ENCODE measurements at regions not wholly inside any gene's neighbourhood (a gene's known extent, or its start where the extent isn't known, plus 50 kb on each side); places are given as distances from the start of the nearest gene placed in this dataset.

DNA sequence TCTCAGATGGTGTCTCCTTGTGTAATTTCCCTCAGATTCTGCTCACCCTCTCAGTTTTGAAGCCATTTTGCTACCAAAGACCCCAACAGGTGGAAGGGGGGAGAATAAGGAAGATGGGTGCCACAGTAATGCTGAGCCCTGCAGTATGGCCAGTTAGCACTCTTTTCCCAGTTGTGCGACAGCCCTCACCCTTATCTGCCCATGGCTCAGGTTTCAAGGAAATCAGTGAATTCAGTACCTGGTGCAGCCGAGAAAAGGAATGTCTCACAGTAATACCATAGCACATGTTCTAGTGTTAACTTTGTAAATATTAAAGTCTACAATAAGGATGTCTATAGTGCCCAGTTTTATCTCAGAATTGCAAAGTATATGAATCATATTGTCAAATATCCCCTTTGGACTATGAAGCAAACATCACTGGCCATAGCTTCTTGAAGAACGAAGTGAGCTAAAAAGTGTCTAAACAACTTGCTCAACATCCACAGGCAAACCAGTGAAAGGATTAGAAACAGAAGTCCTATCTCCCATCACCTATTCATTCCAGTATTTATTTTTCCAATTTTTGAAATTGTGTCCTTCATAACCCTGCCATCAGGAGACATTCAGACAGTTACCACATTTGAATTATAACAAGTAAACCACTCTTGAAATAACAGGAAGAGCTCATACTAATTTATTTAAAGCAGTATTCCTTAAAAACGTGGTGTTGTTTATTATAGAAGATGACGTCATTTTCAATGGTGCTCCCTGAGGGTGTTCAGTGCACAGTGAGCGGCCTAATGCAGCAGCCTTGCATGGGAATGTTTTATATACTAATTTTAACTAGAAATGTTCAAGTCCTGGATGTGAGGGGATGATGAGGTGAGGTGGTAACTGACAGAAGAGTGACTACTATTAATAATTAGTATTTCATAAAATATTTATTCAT is 366.2 kb downstream of the TFAP2A start:
- no peak for DNase-seq (ENCODE audit: low spot score)

- no peak for DNase-seq (ENCODE audit: low spot score)
Measured at GRCh38 chr6:10042280-10042679, 372.6 kb downstream of the TFAP2A start.

DNA sequence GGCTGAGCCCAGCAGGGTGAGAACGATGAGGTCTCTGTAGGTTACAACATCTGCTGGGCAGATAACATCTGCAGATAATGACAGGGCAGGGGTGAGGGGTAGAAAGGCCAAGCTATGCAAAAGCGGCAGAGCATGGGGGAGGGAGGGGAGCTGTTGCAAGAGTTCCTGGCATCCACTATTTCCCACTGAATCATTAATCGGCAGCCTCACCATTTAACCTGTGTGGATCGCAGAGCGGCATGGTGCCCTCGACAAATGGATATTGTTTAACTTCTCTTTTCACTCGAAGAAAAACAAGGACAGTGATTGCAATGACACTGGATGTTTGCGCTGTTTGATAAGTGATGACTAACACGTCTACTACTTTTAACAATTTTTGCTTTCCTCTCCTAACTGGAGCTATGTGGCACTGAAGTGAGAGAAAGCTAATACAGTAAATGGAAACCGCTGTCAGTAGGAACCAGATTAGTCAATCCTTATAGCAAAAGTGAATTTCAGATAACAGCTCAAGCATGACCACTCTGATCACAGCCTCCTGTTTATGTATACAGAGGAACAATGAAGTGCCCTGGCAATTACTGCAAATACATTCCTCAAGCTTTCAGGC is 381.5 kb downstream of the TFAP2A start:
- DNase-seq (ENCODE audit: low spot score) = no peak

- no peak for DNase-seq (ENCODE audit: low spot score)
Measured at GRCh38 chr6:10031617-10032016, 383.3 kb downstream of the TFAP2A start.

- no peak for DNase-seq (ENCODE audit: low spot score)
Measured at GRCh38 chr6:10030942-10031537, 383.8 kb downstream of the TFAP2A start.

DNA sequence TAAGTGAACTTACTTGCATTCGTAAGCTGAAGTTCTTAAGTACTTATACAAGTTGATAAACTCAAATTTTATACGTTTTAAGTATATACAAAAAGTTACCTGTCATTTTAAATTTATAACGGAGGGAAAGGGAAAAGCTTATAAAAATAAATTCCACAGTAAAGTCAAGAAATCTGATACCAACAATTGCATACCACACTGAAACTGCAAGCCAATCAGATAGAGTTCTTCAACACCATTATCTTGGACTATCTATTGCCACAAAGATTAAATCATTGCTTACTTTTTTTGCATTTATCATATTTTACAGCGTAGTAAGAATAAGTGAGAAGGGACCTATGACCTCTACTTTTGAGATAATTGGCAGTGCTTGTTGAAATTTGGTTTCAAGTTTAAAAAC is 386.7 kb downstream of the TFAP2A start:
- no peak for DNase-seq (ENCODE audit: low spot score)

GRCh38 chr6:10019851-10020250 is 395.0 kb downstream of the TFAP2A start:
- no peak for DNase-seq (ENCODE audit: low spot score)

GRCh38 chr6:10014557-10014956 is 400.3 kb downstream of the TFAP2A start:
- DNase-seq (ENCODE audit: low spot score) = no peak

DNA sequence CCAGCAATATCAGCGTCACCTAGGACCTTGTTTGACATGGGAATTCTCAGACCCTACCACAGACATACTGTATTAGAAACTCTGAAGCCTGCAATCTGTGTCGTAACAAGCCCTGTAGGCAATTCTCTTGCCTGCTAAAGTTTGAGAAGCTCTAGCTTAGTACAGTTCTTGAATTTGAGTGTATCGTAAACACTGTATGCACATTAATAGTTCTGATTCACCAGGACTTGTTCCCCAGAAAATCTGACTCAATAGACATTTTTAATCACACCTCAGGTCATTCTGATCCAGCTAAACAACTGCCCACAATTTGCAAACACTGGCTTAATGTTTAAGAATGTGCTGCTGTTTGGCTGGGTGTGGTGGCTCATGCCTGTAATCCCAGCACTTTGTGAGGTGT is 414.3 kb downstream of the TFAP2A start:
- no peak for DNase-seq (ENCODE audit: low spot score)

GRCh38 chr6:9999796-10000195 is 415.1 kb downstream of the TFAP2A start:
- DNase-seq (ENCODE audit: low spot score) = no peak

GRCh38 chr6:9986273-9986672 is 428.6 kb downstream of the TFAP2A start:
- no peak for DNase-seq (ENCODE audit: low spot score)

GRCh38 chr6:9985481-9985880 is 429.4 kb downstream of the TFAP2A start:
- no peak for DNase-seq (ENCODE audit: low spot score)

DNA sequence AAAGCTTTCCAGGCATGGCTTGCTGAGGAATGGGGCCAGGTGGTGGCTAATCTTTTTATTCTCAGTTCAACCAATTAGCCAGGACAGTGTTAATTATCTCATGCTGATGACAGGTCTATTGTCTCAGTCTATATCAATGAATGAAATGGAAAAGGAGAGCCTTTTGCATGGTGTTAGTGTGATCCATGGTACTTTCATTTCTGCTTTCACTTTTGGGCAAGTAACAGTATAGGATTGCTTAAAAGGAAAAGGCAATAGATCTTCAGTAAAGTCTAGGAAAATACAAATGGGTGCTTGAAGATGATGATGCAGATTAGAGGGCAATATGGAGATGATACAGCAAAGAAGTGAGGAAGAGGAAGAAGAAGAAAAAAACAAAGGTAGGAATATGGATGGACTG is 430.3 kb downstream of the TFAP2A start:
- no peak for DNase-seq (ENCODE audit: low spot score)

DNA sequence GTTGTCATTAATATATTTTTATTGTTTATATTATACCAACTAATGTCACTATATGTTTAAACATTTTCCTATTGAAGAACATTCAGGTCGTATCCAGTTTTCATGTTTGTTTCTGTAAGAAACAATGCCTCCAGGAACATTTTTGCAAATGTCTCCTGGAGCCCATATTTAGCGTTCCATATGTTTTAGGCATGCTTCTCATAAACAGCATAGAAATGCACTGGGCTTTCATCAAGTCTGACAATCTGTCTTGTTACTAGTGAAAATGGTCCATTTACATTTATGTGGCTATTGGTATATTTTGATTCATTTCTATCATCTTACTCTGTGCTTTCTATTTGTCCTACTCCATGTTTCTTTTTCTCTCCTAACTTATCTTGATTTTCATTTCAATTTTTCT is 431.7 kb downstream of the TFAP2A start:
- no peak for DNase-seq (ENCODE audit: low spot score)

GRCh38 chr6:9982215-9982614 is 432.7 kb downstream of the TFAP2A start:
- DNase-seq (ENCODE audit: low spot score) = no peak

- no peak for DNase-seq (ENCODE audit: low spot score)
Measured at GRCh38 chr6:9979996-9980395, 434.9 kb downstream of the TFAP2A start.

GRCh38 chr6:9978480-9978879 is 436.4 kb downstream of the TFAP2A start:
- DNase-seq (ENCODE audit: low spot score) = no peak

GRCh38 chr6:9977411-9977810 is 437.5 kb downstream of the TFAP2A start:
- no peak for DNase-seq (ENCODE audit: low spot score)

GRCh38 chr6:9961646-9962045 is 453.2 kb downstream of the TFAP2A start:
- DNase-seq (ENCODE audit: low spot score) = no peak

GRCh38 chr6:9957215-9957759 is 457.6 kb downstream of the TFAP2A start:
- DNase-seq (ENCODE audit: low spot score) = no peak

- no peak for DNase-seq (ENCODE audit: low spot score)
Measured at GRCh38 chr6:9948678-9949077, 466.2 kb downstream of the TFAP2A start.

GRCh38 chr6:9943986-9944385 is 470.9 kb downstream of the TFAP2A start:
- no peak for DNase-seq (ENCODE audit: low spot score)
